Mammary epithelial cell (primary cell): ENCODE measurements at regions not wholly inside any gene's neighbourhood (a gene's known extent, or its start where the extent isn't known, plus 50 kb on each side); places are given as distances from the start of the nearest gene placed in this dataset.

Source experiments
- CTCF ChIP-seq, 2 donors: IDR thresholded peaks in 1 of 2; conservative IDR thresholded peaks in 1 of 2; 2 replicates each; pipeline ENCODE4 v1.5.1; 2011 to 2012; ENCODE audit warnings: inconsistent platforms in 2 of 2, low read length in 2 of 2, mild to moderate bottlenecking in 2 of 2, control low read depth in 1 of 2, low read depth in 1 of 2; ENCODE audit not compliant: insufficient read depth in 1 of 2; ENCODE audit errors: extremely low read depth in 1 of 2
- EZH2 ChIP-seq: IDR thresholded peaks from 2 replicates; pipeline ENCODE4 v1.6.1; 2012; ENCODE audit warnings: low read length, inconsistent platforms, borderline replicate concordance

GRCh38 chr5:163357636-163358035 lies 79.8 kb upstream of the CCNG1 start:
- TF ChIP-seq CTCF (conservative IDR thresholded peaks at IDR 0.05 in 1 of 2, IDR thresholded peaks at IDR 0.05 in 1 of 2; ENCODE audit: extremely low read depth in 1 of 2, insufficient read depth in 1 of 2, low read depth in 1 of 2, low read length in 2 of 2) (no peak), EZH2 (no peak)
